ENCODE measurements at regions not wholly inside any gene's neighbourhood (a gene's known extent, or its start where the extent isn't known, plus 50 kb on each side); places are given as distances from the start of the nearest gene placed in this dataset.
A peak's percentile ranks its signal among the peaks of the same experiment; 100 is the strongest.

DNA sequence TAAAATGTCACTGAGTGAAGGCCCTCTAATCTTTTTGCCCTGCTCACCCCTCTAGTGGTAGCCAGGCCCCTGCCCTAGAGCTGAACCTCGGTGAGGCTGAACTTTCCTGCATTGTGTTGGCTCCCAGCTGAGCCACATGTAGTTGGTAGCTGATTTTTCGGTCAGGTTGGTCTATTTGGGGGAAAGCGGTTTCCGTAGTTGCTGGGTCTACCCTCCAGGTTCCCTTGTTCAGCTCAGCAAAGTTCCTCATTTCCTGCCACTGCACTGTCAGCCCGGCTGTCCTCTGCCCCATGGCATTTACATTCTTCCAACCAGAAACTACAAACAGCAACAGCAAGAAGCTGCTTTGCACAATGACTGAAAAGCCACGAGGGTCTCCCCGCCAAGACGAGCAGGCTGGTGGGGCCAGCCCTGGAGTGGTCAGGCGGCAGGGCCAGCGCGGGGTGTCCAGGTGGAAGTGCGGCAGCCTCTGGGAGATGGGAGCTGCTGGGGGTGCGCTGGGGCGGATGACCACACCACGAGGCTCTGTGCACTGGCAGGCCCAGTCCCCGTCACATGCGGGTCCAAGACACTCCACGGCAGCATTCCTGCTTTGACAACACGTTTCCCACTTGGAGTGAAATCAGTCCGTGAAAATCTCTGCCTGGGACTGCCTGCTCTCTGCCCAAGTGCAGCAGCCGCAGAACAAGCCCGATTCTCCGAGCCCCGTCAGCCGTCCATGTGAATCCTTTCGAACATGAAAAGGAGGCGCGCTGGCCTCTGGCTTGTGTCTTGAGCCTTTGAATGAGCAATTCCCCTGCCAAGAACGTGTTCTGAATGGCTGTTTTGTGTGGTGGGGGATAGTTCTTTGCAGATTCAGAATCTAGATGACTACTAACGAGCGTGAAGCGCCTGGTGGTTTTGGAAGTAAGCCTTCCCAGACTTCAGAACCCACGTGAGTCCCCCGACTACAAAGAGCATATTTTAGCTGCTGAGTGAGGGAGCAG lies 159.4 kb downstream of the ASB1 start:
- no peaks in the 10 kb centered on the region for H3K27me3 ChIP-seq
- no peak overlapping the region for H3K27ac ChIP-seq
- H3K9me3 ChIP-seq = no peaks in the 10 kb centered on the region
- H3K4me3 ChIP-seq = no peak overlapping the region
- peak in 1 of 2 donors; percentile 64 for DNase-seq (ENCODE audit: low spot score in 2 of 2)
- 72% methylated on average over 22 of the region's 34 CpGs for WGBS
- TF ChIP-seq POLR2A (IDR thresholded peaks at IDR 0.05) (no peak), POLR2AphosphoS5 (IDR thresholded peaks at IDR 0.05) (no peak), EP300 (IDR thresholded peaks at IDR 0.05) (no peak)
- TF ChIP-seq, protein P1, sequence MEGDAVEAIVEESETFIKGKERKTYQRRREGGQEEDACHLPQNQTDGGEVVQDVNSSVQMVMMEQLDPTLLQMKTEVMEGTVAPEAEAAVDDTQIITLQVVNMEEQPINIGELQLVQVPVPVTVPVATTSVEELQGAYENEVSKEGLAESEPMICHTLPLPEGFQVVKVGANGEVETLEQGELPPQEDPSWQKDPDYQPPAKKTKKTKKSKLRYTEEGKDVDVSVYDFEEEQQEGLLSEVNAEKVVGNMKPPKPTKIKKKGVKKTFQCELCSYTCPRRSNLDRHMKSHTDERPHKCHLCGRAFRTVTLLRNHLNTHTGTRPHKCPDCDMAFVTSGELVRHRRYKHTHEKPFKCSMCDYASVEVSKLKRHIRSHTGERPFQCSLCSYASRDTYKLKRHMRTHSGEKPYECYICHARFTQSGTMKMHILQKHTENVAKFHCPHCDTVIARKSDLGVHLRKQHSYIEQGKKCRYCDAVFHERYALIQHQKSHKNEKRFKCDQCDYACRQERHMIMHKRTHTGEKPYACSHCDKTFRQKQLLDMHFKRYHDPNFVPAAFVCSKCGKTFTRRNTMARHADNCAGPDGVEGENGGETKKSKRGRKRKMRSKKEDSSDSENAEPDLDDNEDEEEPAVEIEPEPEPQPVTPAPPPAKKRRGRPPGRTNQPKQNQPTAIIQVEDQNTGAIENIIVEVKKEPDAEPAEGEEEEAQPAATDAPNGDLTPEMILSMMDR (IDR thresholded peaks at IDR 0.05) = no peak
- H3K4me1 ChIP-seq = no peaks in the 10 kb centered on the region
- no peaks in the 10 kb centered on the region for H3K36me3 ChIP-seq

DNA sequence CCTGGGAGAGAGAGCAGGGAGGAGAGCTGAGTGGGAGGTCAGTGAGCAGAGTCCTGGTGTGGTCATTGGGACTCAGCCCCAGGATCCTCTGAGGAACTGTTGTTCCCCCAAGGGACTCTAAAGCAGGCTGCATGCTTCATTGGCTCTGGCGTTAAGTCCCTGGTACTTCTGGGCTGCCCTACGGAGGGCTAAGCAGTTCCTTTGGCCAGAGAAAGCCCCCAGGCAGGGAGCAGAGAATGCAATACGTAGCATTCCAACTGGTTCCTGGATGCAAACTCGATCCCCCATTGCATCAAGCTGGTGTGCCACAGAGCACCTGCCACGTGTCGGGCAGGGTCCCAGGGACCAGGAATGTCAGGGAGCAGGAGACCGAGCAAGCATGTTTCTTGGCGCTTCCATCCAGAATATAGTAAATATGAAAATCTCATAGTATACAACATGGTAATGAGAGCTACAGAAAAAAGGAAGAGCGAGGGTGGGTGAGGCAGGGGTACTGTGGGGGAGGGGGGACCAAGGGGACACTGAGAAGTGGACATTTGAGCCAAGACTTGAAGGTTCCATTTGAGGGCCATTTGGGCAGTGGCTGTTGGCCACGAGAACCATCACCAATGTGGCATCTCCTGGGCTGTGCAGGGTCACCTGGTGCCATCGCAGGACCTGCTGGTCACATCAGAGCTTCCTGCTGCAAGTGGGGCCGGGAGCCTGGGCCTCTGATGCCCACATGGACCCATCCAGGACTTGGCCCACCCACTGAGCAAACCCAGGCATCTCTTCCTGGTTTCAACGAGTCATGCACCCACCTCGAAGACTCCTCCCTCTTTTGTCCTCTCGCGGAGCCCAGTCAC lies 160.4 kb downstream of the ASB1 start:
- H3K4me3 ChIP-seq = no peak overlapping the region
- H3K27ac ChIP-seq = no peak overlapping the region
- no peaks in the 10 kb centered on the region for H3K27me3 ChIP-seq
- no peaks in the 10 kb centered on the region for H3K4me1 ChIP-seq
- WGBS = 87% methylated on average over 15 of the region's 16 CpGs
- DNase-seq (ENCODE audit: low spot score in 2 of 2) = peak in 1 of 2 donors; percentile 47
- no peak for TF ChIP-seq POLR2A (IDR thresholded peaks at IDR 0.05)
- TF ChIP-seq, protein P1 (IDR thresholded peaks at IDR 0.05) = no peak
- no peak for TF ChIP-seq EP300 (IDR thresholded peaks at IDR 0.05)
- no peak for TF ChIP-seq POLR2AphosphoS5 (IDR thresholded peaks at IDR 0.05)
- H3K36me3 ChIP-seq = no peaks in the 10 kb centered on the region
- no peaks in the 10 kb centered on the region for H3K9me3 ChIP-seq

DNA sequence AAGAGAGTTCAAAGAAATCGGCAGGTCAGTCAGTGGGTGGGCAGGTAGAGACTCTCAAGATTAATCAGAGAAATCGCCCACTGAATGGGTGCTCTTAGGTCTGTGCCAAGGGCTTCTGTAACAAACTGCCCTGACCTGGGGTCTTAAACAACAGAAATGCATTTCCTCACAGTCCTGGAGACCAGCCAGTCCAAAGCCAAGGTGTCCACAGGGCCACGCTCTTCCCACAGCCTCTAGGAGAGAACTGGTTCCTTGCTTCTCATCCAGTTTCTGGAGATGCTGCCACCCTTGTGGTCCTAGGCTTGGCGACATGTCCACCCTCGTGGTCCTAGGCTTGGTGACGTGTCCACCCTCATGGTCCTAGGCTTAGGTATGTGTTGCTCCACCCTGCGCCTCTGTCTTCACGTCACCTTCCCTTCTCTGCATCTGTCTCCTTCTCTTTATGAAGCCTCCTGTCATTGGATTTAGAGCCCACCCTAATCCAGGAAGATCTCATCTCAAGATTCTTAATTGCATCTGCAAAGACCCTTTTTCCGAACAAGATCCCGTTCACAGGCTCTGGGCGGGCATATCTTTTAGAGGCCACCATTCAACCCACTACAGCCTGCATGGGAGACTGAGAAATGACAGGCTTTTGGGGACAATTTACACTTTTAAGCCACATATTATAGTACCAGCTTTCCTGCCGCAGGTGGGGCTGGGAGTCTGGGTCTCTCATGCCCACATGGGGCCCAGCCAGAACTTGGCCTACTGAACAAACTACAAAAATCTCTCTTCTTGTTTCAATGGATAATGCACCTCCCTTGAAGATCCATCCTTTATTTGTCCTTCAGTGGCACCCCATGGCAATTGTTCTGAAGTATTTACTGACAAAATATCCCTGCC lies 161.3 kb downstream of the ASB1 start:
- Histone ChIP-seq H3K4me3 (no peak overlapping the region), H3K27ac (no peak overlapping the region), H3K4me1 (no peaks in the 10 kb centered on the region), H3K27me3 (no peaks in the 10 kb centered on the region), H3K9me3 (no peaks in the 10 kb centered on the region), H3K36me3 (no peaks in the 10 kb centered on the region)
- DNase-seq (ENCODE audit: low spot score in 2 of 2) = no peak
- 93% methylated on average over 12 of the region's 12 CpGs for WGBS
- no peak for TF ChIP-seq POLR2A (IDR thresholded peaks at IDR 0.05)
- no peak for TF ChIP-seq POLR2AphosphoS5 (IDR thresholded peaks at IDR 0.05)
- TF ChIP-seq, protein P1 (IDR thresholded peaks at IDR 0.05) = no peak
- no peak for TF ChIP-seq EP300 (IDR thresholded peaks at IDR 0.05)

DNA sequence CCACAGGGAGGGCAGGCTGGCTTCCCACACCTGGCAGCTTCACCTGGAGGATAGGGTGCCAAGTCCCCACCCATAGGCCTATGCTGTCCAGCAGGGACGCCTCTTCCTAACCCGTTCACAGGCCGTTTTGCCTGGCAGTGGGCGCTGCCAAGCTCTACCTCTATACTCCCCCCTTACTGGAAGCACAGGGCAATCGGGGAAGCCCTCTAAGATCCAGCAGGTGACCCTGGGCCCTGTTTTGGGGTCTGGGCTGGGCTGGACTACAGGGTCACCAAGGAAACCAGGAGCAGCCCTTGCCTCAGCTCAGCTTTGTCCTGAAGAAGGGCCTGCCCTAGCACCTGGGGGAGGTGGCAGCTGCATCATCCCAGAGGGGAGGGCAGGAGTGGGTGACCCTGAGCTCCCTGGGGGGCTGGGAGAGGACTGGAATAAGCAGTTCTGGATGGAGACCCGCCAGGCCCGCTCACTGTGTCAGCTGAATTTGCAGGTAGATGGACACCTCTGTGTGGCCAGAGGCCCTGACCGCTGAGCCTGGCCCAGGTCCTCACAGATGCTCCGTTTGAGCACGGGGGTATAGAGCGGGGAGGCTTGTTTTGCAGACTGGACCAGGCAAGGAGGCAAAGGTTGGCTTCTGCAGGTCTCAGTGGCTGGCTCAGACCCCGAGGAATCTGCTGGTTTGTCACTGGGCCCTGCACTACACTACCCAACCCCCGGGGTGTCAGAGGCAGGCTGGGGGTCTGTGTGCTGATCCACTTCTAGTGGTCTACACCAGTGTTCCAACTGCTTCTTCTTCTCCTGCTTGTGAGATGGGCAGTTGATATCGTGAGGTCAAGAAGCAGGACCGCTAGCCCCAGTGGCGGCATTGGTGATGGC lies 163.1 kb downstream of the ASB1 start:
- Histone ChIP-seq H3K4me1 (no peaks in the 10 kb centered on the region), H3K27me3 (no peaks in the 10 kb centered on the region), H3K9me3 (no peaks in the 10 kb centered on the region), H3K4me3 (no peak overlapping the region), H3K36me3 (no peaks in the 10 kb centered on the region), H3K27ac (no peak overlapping the region)
- TF ChIP-seq EP300 (IDR thresholded peaks at IDR 0.05) (no peak), POLR2A (IDR thresholded peaks at IDR 0.05) (no peak), POLR2AphosphoS5 (IDR thresholded peaks at IDR 0.05) (no peak)
- TF ChIP-seq, protein P1 (IDR thresholded peaks at IDR 0.05) = no peak
- 93% methylated on average over 15 of the region's 16 CpGs for WGBS
- DNase-seq (ENCODE audit: low spot score in 2 of 2) = no peak

Data from suprapubic skin (tissue), 4 donors.